Lower leg skin (tissue), 4 donors: ENCODE measurements at regions not wholly inside any gene's neighbourhood (a gene's known extent, or its start where the extent isn't known, plus 50 kb on each side); places are given as distances from the start of the nearest gene placed in this dataset.

Experiments
- DNase-seq, 2 donors: peaks; one replicate each; pipeline ENCODE4 v3.0.0-alpha.2; 2019; ENCODE audit warnings: low spot score in 2 of 2
- H3K4me3 ChIP-seq: fragments of 200-600 bp; sonication (generic); 2 replicates; pipeline ENCODE4 v1.5.1; 2017; ENCODE audit warnings: mild to moderate bottlenecking, low read depth; ENCODE audit not compliant: poor library complexity, severe bottlenecking
- CTCF ChIP-seq, 3 donors: fragments of 450-650 bp; IDR thresholded peaks; one replicate each; pipeline ENCODE4 v1.5.1; 2016; ENCODE audit warnings: antibody characterized with exemption in 3 of 3, mild to moderate bottlenecking in 3 of 3, moderate library complexity in 2 of 3
- POLR2A ChIP-seq, 2 donors: fragments of 450-650 bp; IDR thresholded peaks; one replicate each; pipeline ENCODE4 v1.6.1; 2016 to 2017; ENCODE audit warnings: antibody characterized with exemption in 2 of 2, mild to moderate bottlenecking in 1 of 2, moderate library complexity in 1 of 2
- WGBS, 2 donors: methylation state at CpG; one replicate each; pipeline ENCODE4 v1.1.5; 2018; 5-methylcytosine and 5-hydroxymethylcytosine counted together
- intact Hi-C: fragments of 100-400 bp; cut with DNase I; formaldehyde crosslinking; loops from one replicate; pipeline ENCODE4 v1.15.0; 2023; ENCODE audit warnings: low total_unique reads

GRCh38 chr9:11992866-11993265 lies 700.3 kb upstream of the TYRP1 start:
- no peak overlapping the region for H3K4me3 ChIP-seq
- TF ChIP-seq POLR2A (IDR thresholded peaks at IDR 0.05) (no peak), CTCF (IDR thresholded peaks at IDR 0.05) (no peak)
- WGBS, 2 donors = 52 to 64% methylated on average over 1 of the region's 1 CpG
- no peak for DNase-seq
- intact Hi-C loops = no loop called here

GRCh38 chr9:12014488-12014887 lies 678.7 kb upstream of the TYRP1 start:
- H3K4me3 ChIP-seq = no peak overlapping the region
- intact Hi-C loops = no loop called here
- TF ChIP-seq POLR2A (IDR thresholded peaks at IDR 0.05) (no peak), CTCF (IDR thresholded peaks at IDR 0.05) (no peak)
- DNase-seq = no peak
- WGBS, 2 donors = 92 to 97% methylated on average over 1 of the region's 1 CpG

- TF ChIP-seq POLR2A (IDR thresholded peaks at IDR 0.05) (no peak), CTCF (IDR thresholded peaks at IDR 0.05) (no peak)
- intact Hi-C loops = no loop called here
- no peak overlapping the region for H3K4me3 ChIP-seq
- WGBS, 2 donors = 74 to 91% methylated on average over 8 of the region's 8 CpGs
- no peak for DNase-seq
Observed at GRCh38 chr9:12054235-12054634, 639.0 kb upstream of the TYRP1 start.

- WGBS, 2 donors = 89 to 91% methylated on average over 2 of the region's 2 CpGs
- H3K4me3 ChIP-seq = no peak overlapping the region
- intact Hi-C loops = loop anchor here (5.0 kb wide), 1 partner anchor 975 kb away; no protein-coding TSS in a partner anchor
- DNase-seq = no peak
- TF ChIP-seq CTCF (IDR thresholded peaks at IDR 0.05) = no peak
- TF ChIP-seq POLR2A (IDR thresholded peaks at IDR 0.05) = no peak
Observed at GRCh38 chr9:12056874-12057273, 636.3 kb upstream of the TYRP1 start.

GRCh38 chr9:12060067-12060466 lies 633.1 kb upstream of the TYRP1 start:
- TF ChIP-seq POLR2A (IDR thresholded peaks at IDR 0.05) (no peak), CTCF (IDR thresholded peaks at IDR 0.05) (no peak)
- no peak overlapping the region for H3K4me3 ChIP-seq
- WGBS, 2 donors = 35 to 37% methylated on average over 2 of the region's 2 CpGs
- intact Hi-C loops = no loop called here
- DNase-seq = no peak

- WGBS, 2 donors = 56 to 57% methylated on average over 2 of the region's 2 CpGs
- H3K4me3 ChIP-seq = no peak overlapping the region
- intact Hi-C loops = no loop called here
- no peak for DNase-seq
- TF ChIP-seq CTCF (IDR thresholded peaks at IDR 0.05) (no peak), POLR2A (IDR thresholded peaks at IDR 0.05) (no peak)
Observed at GRCh38 chr9:12060811-12061210, 632.4 kb upstream of the TYRP1 start.
